K562 (cell line): ENCODE measurements at regions not wholly inside any gene's neighbourhood (a gene's known extent, or its start where the extent isn't known, plus 50 kb on each side); places are given as distances from the start of the nearest gene placed in this dataset.

ENCODE experiments used
- ATAC-seq: fragments of 200-7000 bp; cut with Tn5 transposase; 3 replicates; pipeline ENCODE4 v1.9.1; 2020; ENCODE audit warnings: moderate library complexity
- BruUV-seq: library from RNA; stranded (reverse); fragments of 400-500 nt; replicated peaks from 2 replicates; lab custom pipeline; 2021; lab: Mats Ljungman, UMichigan
- CTCF ChIA-PET: fragments of 300-600 bp; formaldehyde crosslinking; extraction: SDS; loops from one replicate; lab custom pipeline; 2021; ENCODE audit warnings: low intra/inter-chr PET ratio; lab: Yijun Ruan, JAX
- POLR2A ChIA-PET: fragments of 300-600, 350-650 bp; sonication (Branson Sonifier 250); formaldehyde crosslinking; extraction: SDS; loops from one replicate; lab custom pipeline; 2021; ENCODE audit warnings: antibody characterized with exemption, inconsistent platforms; lab: Yijun Ruan, JAX
- DNase-seq, 4 experiments: peaks; one replicate each; pipeline versions ENCODE4 v3.0.0 to v3.0.0-alpha.2; 2011 to 2018; ENCODE audit warnings: low spot score in 3 of 4, mixed read lengths in 3 of 4; ENCODE audit errors: extremely low read depth in 1 of 4
- FAIRE-seq: peaks from 2 replicates; lab custom pipeline; 2011; peaks lifted over from hg19 to GRCh38; lab: Jason Lieb, UNC
- H2AFZ ChIP-seq: 2 replicates; pipeline ENCODE4 v1.6.0; 2011; ENCODE audit warnings: low read depth, low read length, control low read depth, inconsistent platforms
- H3K27ac ChIP-seq: fragments of 200-600 bp; 3 replicates; pipeline ENCODE4 v1.8.0; 2011; ENCODE audit warnings: low read depth, mild to moderate bottlenecking, control low read depth, inconsistent platforms, low read length, moderate library complexity, mixed read lengths; ENCODE audit errors: extremely low read depth
- H3K27me3 ChIP-seq, 2 experiments: fragments of 300-600 bp in 1 of 2; 2 replicates in 1 of 2; 3 replicates in 1 of 2; pipeline versions ENCODE4 v1.6.0 to v1.8.0; 2011; ENCODE audit warnings: inconsistent platforms in 2 of 2, low read length in 2 of 2, mild to moderate bottlenecking in 1 of 2, mixed read lengths in 1 of 2, moderate library complexity in 1 of 2; ENCODE audit not compliant: control insufficient read depth in 2 of 2, insufficient read depth in 2 of 2
- H3K36me3 ChIP-seq: fragments of 300-600 bp; 3 replicates; pipeline ENCODE4 v1.8.0; 2011; ENCODE audit warnings: mild to moderate bottlenecking, low read length, inconsistent platforms; ENCODE audit not compliant: control insufficient read depth, insufficient read depth
- H3K4me1 ChIP-seq, 2 experiments: fragments of 200-600 bp in 1 of 2; replicated peaks in 1 of 2; 2 replicates in 1 of 2; 3 replicates in 1 of 2; pipeline versions ENCODE4 v1.5.1 to v1.8.0; 2011; ENCODE audit warnings: inconsistent platforms in 2 of 2, low read length in 2 of 2, mild to moderate bottlenecking in 1 of 2, mixed read lengths in 1 of 2, moderate library complexity in 1 of 2; ENCODE audit not compliant: control insufficient read depth in 2 of 2, insufficient read depth in 2 of 2
- H3K4me2 ChIP-seq: 2 replicates; pipeline ENCODE4 v1.6.1; 2011; ENCODE audit warnings: low read length, control low read depth, inconsistent platforms, mixed read lengths; ENCODE audit not compliant: insufficient read depth
- H3K4me3 ChIP-seq: fragments of 200-600 bp; sonication (generic), shearing (Covaris generic); 2 replicates; pipeline ENCODE4 v1.5.1; 2016; ENCODE audit warnings: control low read depth, inconsistent platforms
- H3K79me2 ChIP-seq: fragments of 200-600 bp; 3 replicates; pipeline ENCODE4 v1.8.0; 2011; ENCODE audit warnings: low read length, inconsistent platforms; ENCODE audit not compliant: control insufficient read depth, insufficient read depth
- H3K9ac ChIP-seq, 2 experiments: 2 replicates each; pipeline versions ENCODE4 v1.6.0 to v1.6.1; 2011; ENCODE audit warnings: low read depth in 2 of 2, low read length in 2 of 2, control low read depth in 1 of 2, inconsistent platforms in 1 of 2, mild to moderate bottlenecking in 1 of 2, mixed read lengths in 1 of 2; ENCODE audit not compliant: insufficient read depth in 1 of 2
- H3K9me1 ChIP-seq: one replicate; pipeline ENCODE4 v1.6.0; 2011; ENCODE audit warnings: inconsistent platforms, mild to moderate bottlenecking, low read length, moderate library complexity; ENCODE audit not compliant: control insufficient read depth, insufficient read depth
- H3K9me3 ChIP-seq: replicated peaks from 2 replicates; pipeline ENCODE4 v1.5.1; 2011; ENCODE audit warnings: low read depth, low read length, inconsistent platforms; ENCODE audit not compliant: control insufficient read depth, insufficient read depth
- H4K20me1 ChIP-seq: replicated peaks from 2 replicates; pipeline ENCODE4 v1.6.1; 2011; ENCODE audit warnings: low read length, inconsistent platforms, mixed read lengths; ENCODE audit not compliant: control insufficient read depth, insufficient read depth
- BRF1 ChIP-seq: IDR thresholded peaks from 3 replicates; pipeline ENCODE4 v1.6.1; 2011; ENCODE audit warnings: borderline replicate concordance, mild to moderate bottlenecking; ENCODE audit not compliant: insufficient read length; ENCODE audit errors: extremely low read depth
- C11orf30 ChIP-seq: fragments of 450-650 bp; IDR thresholded peaks from 2 replicates; pipeline ENCODE4 v1.6.1; 2016; ENCODE audit warnings: low read depth, mild to moderate bottlenecking
- CHD1 ChIP-seq: fragments of 200-600 bp; sonication (generic); IDR thresholded peaks from one replicate; pipeline ENCODE4 v1.6.1; 2012; ENCODE audit warnings: mild to moderate bottlenecking, moderate library complexity, low read length, inconsistent platforms
- CHD2 ChIP-seq: IDR thresholded peaks from 2 replicates; pipeline ENCODE4 v1.6.1; 2011; ENCODE audit warnings: low read depth, low read length
- E2F3 ChIP-seq: fragments of 250-450 bp; sonication (Bioruptor Pico); IDR thresholded peaks from 2 replicates; pipeline ENCODE4 v1.4.0; 2020; ENCODE audit warnings: mild to moderate bottlenecking
- ERF ChIP-seq: fragments of 450-650 bp; formaldehyde crosslinking; IDR thresholded peaks from 2 replicates; pipeline ENCODE4 v1.4.0; 2020; ENCODE audit warnings: mild to moderate bottlenecking, mixed read lengths
- HES1 ChIP-seq: fragments of 450-650 bp; IDR thresholded peaks from 2 replicates; pipeline ENCODE4 v1.6.1; 2016; ENCODE audit warnings: low read depth, mild to moderate bottlenecking, moderate library complexity
- MAFF ChIP-seq: IDR thresholded peaks from 2 replicates; pipeline ENCODE4 v1.6.1; 2012; ENCODE audit warnings: low read length, improper control_type of control experiment
- NELFE ChIP-seq: IDR thresholded peaks from 2 replicates; pipeline ENCODE4 v1.6.1; 2011; ENCODE audit warnings: mild to moderate bottlenecking; ENCODE audit not compliant: insufficient read depth, insufficient read length
- RREB1 ChIP-seq: fragments of 250-450 bp; sonication (Bioruptor Pico); IDR thresholded peaks from 2 replicates; pipeline ENCODE4 v1.4.0; 2020
- TAF15 ChIP-seq: fragments of 200-400 bp; formaldehyde crosslinking; IDR thresholded peaks from 2 replicates; pipeline ENCODE4 v1.6.1; 2017; ENCODE audit warnings: mild to moderate bottlenecking, low read depth, low read length, moderate library complexity
- WGBS: fragments of 100-300 bp; shearing (Covaris generic); methylation state at CpG from one replicate; pipeline ENCODE4 v1.1.6; 2016; ENCODE audit warnings: low coverage, mixed read lengths; ENCODE audit not compliant: insufficient coverage; ENCODE audit errors: missing lambda C conversion rate; 5-methylcytosine and 5-hydroxymethylcytosine counted together
- in situ Hi-C: fragments of 300-500 bp; cut with MboI; formaldehyde crosslinking; loops from 4 replicates; pipeline ENCODE4 v1.15.0; 2018; ENCODE audit warnings: inconsistent platforms, mixed read lengths
- intact Hi-C: fragments of 100-400 bp; cut with micrococcal nuclease; formaldehyde crosslinking; loops from 2 replicates; pipeline ENCODE4 v1.14.2; 2022
- TF ChIP-seq, protein P1 (sequence below): IDR thresholded peaks from 2 replicates; pipeline ENCODE4 v1.6.1; 2016; ENCODE audit warnings: missing genetic modification characterization, missing compliant biosample characterization
- TF ChIP-seq, protein P2 (sequence below): sonication (generic); formaldehyde crosslinking; IDR thresholded peaks from 2 replicates; pipeline ENCODE4 v1.9.0; 2022; ENCODE audit warnings: mild to moderate bottlenecking, missing genetic modification reagents

GRCh38 chr3:127045435-127046045, 62.6 kb downstream of the PLXNA1 start:
- ATAC-seq, result no peak
- peak overlapping the region; percentile 70 for H2AFZ ChIP-seq
- H3K9me1 ChIP-seq, result no peaks in the 10 kb centered on the region
- no peak overlapping the region; the same call in 1 of the 2 replicates for H3K4me2 ChIP-seq
- no peaks in the 10 kb centered on the region for H3K79me2 ChIP-seq
- ChIA-PET POLR2A (interaction anchor here (1.3 kb wide), 1 partner anchor 8 kb away, joined by 5 read pairs; no protein-coding TSS in a partner anchor), CTCF (no interaction called here)
- H3K9me3 ChIP-seq, result no peaks in the 10 kb centered on the region
- in situ Hi-C loops, result no loop called here
- no peak overlapping the region for H3K4me3 ChIP-seq
- no peaks in the 10 kb centered on the region for H3K36me3 ChIP-seq
- H3K9ac ChIP-seq, result no peak overlapping the region; a peak in 1 of 4 replicates
- no peak for FAIRE-seq
- intact Hi-C loops, result no loop called here
- no peaks in the 10 kb centered on the region for H4K20me1 ChIP-seq
- 6% methylated on average over 4 of the region's 5 CpGs for WGBS
- BruUV-seq, result no TSS peak
- peaks cover 0 to 4% of the 10 kb centered on the region in 2 experiments; a peak in 1 of 5 replicates for H3K4me1 ChIP-seq
- DNase-seq, result no peak
- H3K27ac ChIP-seq, result no peak overlapping the region
- H3K27me3 ChIP-seq, result peaks cover 2 to 22% of the 10 kb centered on the region in 2 experiments; a peak in 4 of 5 replicates
- TF ChIP-seq HES1 (no peak), C11orf30 (no peak), CHD1 (no peak), BRF1 (no peak), E2F3 (no peak), NELFE (no peak), CHD2 (no peak), MAFF (no peak), ERF (CRISPR knock-in tag) (no peak), RREB1 (CRISPR knock-in tag) (no peak), TAF15 (no peak)
- TF ChIP-seq, protein P1, sequence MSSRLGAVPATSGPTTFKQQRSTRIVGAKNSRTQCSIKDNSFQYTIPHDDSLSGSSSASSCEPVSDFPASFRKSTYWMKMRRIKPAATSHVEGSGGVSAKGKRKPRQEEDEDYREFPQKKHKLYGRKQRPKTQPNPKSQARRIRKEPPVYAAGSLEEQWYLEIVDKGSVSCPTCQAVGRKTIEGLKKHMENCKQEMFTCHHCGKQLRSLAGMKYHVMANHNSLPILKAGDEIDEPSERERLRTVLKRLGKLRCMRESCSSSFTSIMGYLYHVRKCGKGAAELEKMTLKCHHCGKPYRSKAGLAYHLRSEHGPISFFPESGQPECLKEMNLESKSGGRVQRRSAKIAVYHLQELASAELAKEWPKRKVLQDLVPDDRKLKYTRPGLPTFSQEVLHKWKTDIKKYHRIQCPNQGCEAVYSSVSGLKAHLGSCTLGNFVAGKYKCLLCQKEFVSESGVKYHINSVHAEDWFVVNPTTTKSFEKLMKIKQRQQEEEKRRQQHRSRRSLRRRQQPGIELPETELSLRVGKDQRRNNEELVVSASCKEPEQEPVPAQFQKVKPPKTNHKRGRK (tag), result peak; percentile 87
- TF ChIP-seq, protein P2, sequence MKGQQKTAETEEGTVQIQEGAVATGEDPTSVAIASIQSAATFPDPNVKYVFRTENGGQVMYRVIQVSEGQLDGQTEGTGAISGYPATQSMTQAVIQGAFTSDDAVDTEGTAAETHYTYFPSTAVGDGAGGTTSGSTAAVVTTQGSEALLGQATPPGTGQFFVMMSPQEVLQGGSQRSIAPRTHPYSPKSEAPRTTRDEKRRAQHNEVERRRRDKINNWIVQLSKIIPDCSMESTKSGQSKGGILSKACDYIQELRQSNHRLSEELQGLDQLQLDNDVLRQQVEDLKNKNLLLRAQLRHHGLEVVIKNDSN (CRISPR knock-in tag), result no peak
